GM19240 (cell line): ENCODE measurements at regions not wholly inside any gene's neighbourhood (a gene's known extent, or its start where the extent isn't known, plus 50 kb on each side); places are given as distances from the start of the nearest gene placed in this dataset.

ENCODE experiments used
- DNase-seq: peaks from one replicate; pipeline ENCODE4 v3.0.0; 2011; ENCODE audit warnings: low spot score; ENCODE audit not compliant: insufficient read length

- DNase-seq: no peak
Measured at GRCh38 chr4:128362760-128363159, 75.1 kb upstream of the PGRMC2 start.

GRCh38 chr4:128359422-128359821 lies 71.8 kb upstream of the PGRMC2 start:
- no peak for DNase-seq

- no peak for DNase-seq
Measured at GRCh38 chr4:128358913-128359279, 71.3 kb upstream of the PGRMC2 start.

- DNase-seq: no peak
Measured at GRCh38 chr4:128358231-128358912, 70.8 kb upstream of the PGRMC2 start.

- no peak for DNase-seq
Measured at GRCh38 chr4:128357286-128357685, 69.7 kb upstream of the PGRMC2 start.

- DNase-seq: no peak
Measured at GRCh38 chr4:128355305-128355704, 67.7 kb upstream of the PGRMC2 start.

GRCh38 chr4:128354205-128354821 lies 66.7 kb upstream of the PGRMC2 start:
- no peak for DNase-seq

- no peak for DNase-seq
Measured at GRCh38 chr4:128353791-128354190, 66.2 kb upstream of the PGRMC2 start.

GRCh38 chr4:128351502-128351901 lies 63.9 kb upstream of the PGRMC2 start:
- DNase-seq: no peak

GRCh38 chr4:128350449-128351045 lies 62.9 kb upstream of the PGRMC2 start:
- no peak for DNase-seq

- no peak for DNase-seq
Measured at GRCh38 chr4:128349921-128350320, 62.3 kb upstream of the PGRMC2 start.

GRCh38 chr4:128347930-128348660 lies 60.5 kb upstream of the PGRMC2 start:
- no peak for DNase-seq

- DNase-seq: no peak
Measured at GRCh38 chr4:128347175-128347868, 59.7 kb upstream of the PGRMC2 start.

- DNase-seq: no peak
Measured at GRCh38 chr4:128346054-128346716, 58.6 kb upstream of the PGRMC2 start.

- no peak for DNase-seq
Measured at GRCh38 chr4:128345650-128346049, 58.0 kb upstream of the PGRMC2 start.

GRCh38 chr4:128342762-128343161 lies 55.1 kb upstream of the PGRMC2 start:
- DNase-seq: no peak

- DNase-seq: no peak
Measured at GRCh38 chr4:128341634-128342033, 54.0 kb upstream of the PGRMC2 start.

- DNase-seq: no peak
Measured at GRCh38 chr4:128338634-128339355, 51.2 kb upstream of the PGRMC2 start.

- no peak for DNase-seq
Measured at GRCh38 chr4:128337863-128338262, 50.2 kb upstream of the PGRMC2 start.
